GM12873 (cell line): ENCODE measurements at regions not wholly inside any gene's neighbourhood (a gene's known extent, or its start where the extent isn't known, plus 50 kb on each side); places are given as distances from the start of the nearest gene placed in this dataset.

Source experiments
- TF ChIP-seq, protein P1 (sequence below): IDR thresholded peaks from 2 replicates; pipeline ENCODE4 v1.5.1; 2012; ENCODE audit warnings: low read depth, mild to moderate bottlenecking, moderate library complexity, low read length, control low read depth; ENCODE audit not compliant: insufficient read depth; ENCODE audit errors: missing control alignments

DNA sequence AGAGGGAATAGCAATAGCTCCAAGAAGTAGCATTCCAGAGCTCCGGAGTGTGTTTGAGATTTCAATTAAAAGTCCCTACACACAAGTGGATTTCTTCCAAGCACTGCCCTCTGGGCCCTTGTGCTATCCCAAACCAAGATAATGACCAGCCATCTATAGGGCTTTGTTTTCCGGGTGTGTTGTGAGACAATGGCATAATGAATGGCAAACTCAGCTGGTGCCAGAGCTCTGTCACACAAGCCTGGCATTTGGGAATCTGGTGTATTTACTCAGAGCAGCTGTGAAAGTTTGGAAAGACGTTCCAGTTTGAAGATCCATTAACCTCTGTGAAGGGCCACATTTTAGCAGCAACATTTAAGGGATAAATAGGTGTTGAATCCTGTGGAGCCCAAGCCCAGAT is 61.2 kb upstream of the TMTC2 start:
- TF ChIP-seq, protein P1, sequence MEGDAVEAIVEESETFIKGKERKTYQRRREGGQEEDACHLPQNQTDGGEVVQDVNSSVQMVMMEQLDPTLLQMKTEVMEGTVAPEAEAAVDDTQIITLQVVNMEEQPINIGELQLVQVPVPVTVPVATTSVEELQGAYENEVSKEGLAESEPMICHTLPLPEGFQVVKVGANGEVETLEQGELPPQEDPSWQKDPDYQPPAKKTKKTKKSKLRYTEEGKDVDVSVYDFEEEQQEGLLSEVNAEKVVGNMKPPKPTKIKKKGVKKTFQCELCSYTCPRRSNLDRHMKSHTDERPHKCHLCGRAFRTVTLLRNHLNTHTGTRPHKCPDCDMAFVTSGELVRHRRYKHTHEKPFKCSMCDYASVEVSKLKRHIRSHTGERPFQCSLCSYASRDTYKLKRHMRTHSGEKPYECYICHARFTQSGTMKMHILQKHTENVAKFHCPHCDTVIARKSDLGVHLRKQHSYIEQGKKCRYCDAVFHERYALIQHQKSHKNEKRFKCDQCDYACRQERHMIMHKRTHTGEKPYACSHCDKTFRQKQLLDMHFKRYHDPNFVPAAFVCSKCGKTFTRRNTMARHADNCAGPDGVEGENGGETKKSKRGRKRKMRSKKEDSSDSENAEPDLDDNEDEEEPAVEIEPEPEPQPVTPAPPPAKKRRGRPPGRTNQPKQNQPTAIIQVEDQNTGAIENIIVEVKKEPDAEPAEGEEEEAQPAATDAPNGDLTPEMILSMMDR = no peak

GRCh38 chr12:82627799-82628198 is 58.9 kb upstream of the TMTC2 start:
- TF ChIP-seq, protein P1 = peak; percentile 45

DNA sequence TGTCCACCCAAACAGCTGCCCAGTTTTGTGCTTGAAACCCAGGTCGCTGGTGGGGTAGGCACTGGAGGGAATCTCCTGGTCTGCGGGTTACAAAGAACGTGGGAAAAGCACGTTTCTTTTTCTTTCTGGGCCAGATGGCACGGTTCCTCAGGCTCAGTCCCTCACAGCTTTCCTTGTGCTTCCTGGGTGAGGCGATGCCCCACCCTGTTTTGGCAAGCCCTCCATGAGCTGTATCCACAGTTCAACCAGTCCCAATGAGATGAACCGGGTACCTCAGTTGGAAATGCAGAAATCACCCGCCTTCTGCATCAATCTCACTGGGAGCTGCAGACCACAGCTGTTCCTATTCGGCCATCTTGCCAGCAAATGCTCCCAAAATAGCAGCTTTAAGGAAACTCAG is 51.4 kb upstream of the TMTC2 start:
- TF ChIP-seq, protein P1 = no peak
